ENCODE measurements at regions not wholly inside any gene's neighbourhood (a gene's known extent, or its start where the extent isn't known, plus 50 kb on each side); places are given as distances from the start of the nearest gene placed in this dataset.

- TF ChIP-seq CTCF (IDR thresholded peaks at IDR 0.05) (no peak), HMGXB4 (CRISPR knock-in tag; IDR thresholded peaks at IDR 0.05) (no peak), FOXP1 (CRISPR knock-in tag; IDR thresholded peaks at IDR 0.05; ENCODE audit: borderline replicate concordance) (no peak), ZNF138 (CRISPR knock-in tag; conservative IDR thresholded peaks at IDR 0.05) (no peak), PRDM15 (CRISPR knock-in tag; IDR thresholded peaks at IDR 0.05) (no peak), ATF1 (CRISPR knock-in tag; IDR thresholded peaks at IDR 0.05) (no peak), USF1 (CRISPR knock-in tag; IDR thresholded peaks at IDR 0.05) (no peak), TEAD4 (CRISPR knock-in tag; IDR thresholded peaks at IDR 0.05) (no peak)
These were observed 1082.9 kb downstream of the BCL11B start for GRCh38 chr14:98189062-98189461.

Data from WTC11 (cell line).